RWPE2 (cell line): ENCODE measurements at regions not wholly inside any gene's neighbourhood (a gene's known extent, or its start where the extent isn't known, plus 50 kb on each side); places are given as distances from the start of the nearest gene placed in this dataset.

Source experiments
- ATAC-seq: fragments of 200-7000 bp; cut with Tn5 transposase; 3 replicates; pipeline ENCODE4 v1.9.1; 2021; ENCODE audit warnings: low read depth
- DNase-seq: peaks from one replicate; pipeline ENCODE4 v3.0.0-alpha.2; 2020; ENCODE audit warnings: low spot score
- H3K27ac ChIP-seq: fragments of 450-650 bp; 2 replicates; pipeline ENCODE4 v1.5.1; 2017; ENCODE audit warnings: mild to moderate bottlenecking; ENCODE audit not compliant: poor library complexity, severe bottlenecking
- H3K27me3 ChIP-seq: fragments of 250-450 bp; sonication (Bioruptor Pico); 2 replicates; pipeline ENCODE4 v1.5.1; 2021; ENCODE audit warnings: mild to moderate bottlenecking, moderate library complexity; ENCODE audit not compliant: insufficient read depth, poor library complexity, severe bottlenecking
- H3K36me3 ChIP-seq: fragments of 250-450 bp; sonication (Bioruptor Pico); 2 replicates; pipeline ENCODE4 v1.5.1; 2020; ENCODE audit warnings: low read depth, mild to moderate bottlenecking, moderate library complexity
- H3K4me1 ChIP-seq: fragments of 250-450 bp; sonication (Bioruptor Pico); 2 replicates; pipeline ENCODE4 v1.5.1; 2021; ENCODE audit warnings: mild to moderate bottlenecking, moderate library complexity; ENCODE audit not compliant: insufficient read depth, poor library complexity, severe bottlenecking
- H3K4me3 ChIP-seq: fragments of 250-450 bp; sonication (Bioruptor Pico); 2 replicates; pipeline ENCODE4 v1.5.1; 2021; ENCODE audit warnings: mild to moderate bottlenecking, moderate library complexity; ENCODE audit not compliant: severe bottlenecking
- H3K9me3 ChIP-seq: fragments of 250-450 bp; sonication (Bioruptor Pico); 2 replicates; pipeline ENCODE4 v1.5.1; 2021; ENCODE audit warnings: mild to moderate bottlenecking, moderate library complexity; ENCODE audit not compliant: severe bottlenecking
- CTCF ChIP-seq: fragments of 450-650 bp; IDR thresholded peaks from one replicate; pipeline ENCODE4 v1.5.1; 2017; ENCODE audit warnings: mild to moderate bottlenecking, moderate library complexity; ENCODE audit not compliant: poor library complexity, severe bottlenecking

GRCh38 chr7:9691286-9691685 lies 1257.9 kb downstream of the NXPH1 start:
- H3K27ac ChIP-seq = no peak overlapping the region
- H3K4me1 ChIP-seq = no peaks in the 10 kb centered on the region
- H3K4me3 ChIP-seq = no peak overlapping the region
- no peaks in the 10 kb centered on the region for H3K36me3 ChIP-seq
- H3K27me3 ChIP-seq = no peaks in the 10 kb centered on the region
- no peak for ATAC-seq
- no peak for DNase-seq
- no peak for TF ChIP-seq CTCF
- no peaks in the 10 kb centered on the region for H3K9me3 ChIP-seq

- H3K4me3 ChIP-seq = no peak overlapping the region
- no peaks in the 10 kb centered on the region for H3K9me3 ChIP-seq
Measured at GRCh38 chr7:9698375-9698774, 1265.0 kb downstream of the NXPH1 start.

GRCh38 chr7:9709216-9709615 lies 1264.5 kb upstream of the PHF14 start:
- TF ChIP-seq CTCF = no peak
- Histone ChIP-seq H3K9me3 (no peaks in the 10 kb centered on the region), H3K27me3 (no peaks in the 10 kb centered on the region), H3K4me3 (no peak overlapping the region), H3K27ac (no peak overlapping the region), H3K36me3 (no peaks in the 10 kb centered on the region), H3K4me1 (peaks cover 12% of the 10 kb centered on the region)
- ATAC-seq (peak; percentile 41; the same call in 2 of the 3 replicates), DNase-seq (no peak)

More at GRCh38 chr7:9698375-9698774, 1265.0 kb downstream of the NXPH1 start:
- H3K4me1 ChIP-seq = no peaks in the 10 kb centered on the region
- H3K27me3 ChIP-seq = no peaks in the 10 kb centered on the region
- H3K27ac ChIP-seq = no peak overlapping the region
- no peak for DNase-seq
- no peaks in the 10 kb centered on the region for H3K36me3 ChIP-seq
- ATAC-seq = no peak
- no peak for TF ChIP-seq CTCF

GRCh38 chr7:9711259-9711918 lies 1262.3 kb upstream of the PHF14 start:
- H3K27me3 ChIP-seq = no peaks in the 10 kb centered on the region
- H3K27ac ChIP-seq = peak overlapping the region; percentile 45
- DNase-seq (no peak), ATAC-seq (peak; percentile 60)
- H3K4me3 ChIP-seq = no peak overlapping the region
- TF ChIP-seq CTCF = no peak
- H3K4me1 ChIP-seq = peaks cover 12% of the 10 kb centered on the region
- H3K9me3 ChIP-seq = no peaks in the 10 kb centered on the region
- H3K36me3 ChIP-seq = no peaks in the 10 kb centered on the region

GRCh38 chr7:9718071-9718661 lies 1255.5 kb upstream of the PHF14 start:
- no peak for TF ChIP-seq CTCF
- Histone ChIP-seq H3K27me3 (no peaks in the 10 kb centered on the region), H3K4me3 (no peak overlapping the region), H3K36me3 (no peaks in the 10 kb centered on the region), H3K9me3 (no peaks in the 10 kb centered on the region), H3K4me1 (no peaks in the 10 kb centered on the region), H3K27ac (no peak overlapping the region)
- DNase-seq = no peak
- ATAC-seq = no peak
